GM19351 (cell line): ENCODE measurements at regions not wholly inside any gene's neighbourhood (a gene's known extent, or its start where the extent isn't known, plus 50 kb on each side); places are given as distances from the start of the nearest gene placed in this dataset.
"Not testable (repeated sequence)": the region's sequence is repeated elsewhere in the genome, so short reads cannot be mapped to it uniquely, and the experiment has no call there.

Experiments
- ATAC-seq: cut with Tn5 transposase; IDR thresholded peaks from one replicate; pipeline ENCODE4 v1.9.1; 2021; ENCODE audit warnings: mild to moderate bottlenecking, moderate library complexity; ENCODE audit not compliant: unreplicated experiment

- ATAC-seq: no peak
These were observed 72.1 kb upstream of the EPB41L1 start for GRCh38 chr20:36082315-36082915.

GRCh38 chr20:36083200-36083599 is 71.3 kb upstream of the EPB41L1 start:
- ATAC-seq: not testable (repeated sequence)

GRCh38 chr20:36084356-36084755 is 70.2 kb upstream of the EPB41L1 start:
- no peak for ATAC-seq

- ATAC-seq: no peak
These were observed 69.5 kb upstream of the EPB41L1 start for GRCh38 chr20:36084897-36085613.

- ATAC-seq: no peak
These were observed 68.8 kb upstream of the EPB41L1 start for GRCh38 chr20:36085686-36086267.

- ATAC-seq: no peak
These were observed 67.8 kb upstream of the EPB41L1 start for GRCh38 chr20:36086767-36087166.

GRCh38 chr20:36090223-36090622 is 64.3 kb upstream of the EPB41L1 start:
- ATAC-seq: no peak

- ATAC-seq: no peak
These were observed 62.8 kb upstream of the EPB41L1 start for GRCh38 chr20:36091561-36092397.

GRCh38 chr20:36092398-36093024 is 62.0 kb upstream of the EPB41L1 start:
- no peak for ATAC-seq

- ATAC-seq: no peak
These were observed 61.3 kb upstream of the EPB41L1 start for GRCh38 chr20:36093025-36093803.

- ATAC-seq: no peak
These were observed 60.8 kb upstream of the EPB41L1 start for GRCh38 chr20:36093804-36094145.

GRCh38 chr20:36094497-36094896 is 60.0 kb upstream of the EPB41L1 start:
- ATAC-seq: no peak

GRCh38 chr20:36096435-36096834 is 58.1 kb upstream of the EPB41L1 start:
- no peak for ATAC-seq

GRCh38 chr20:36097337-36098151 is 57.0 kb upstream of the EPB41L1 start:
- ATAC-seq: no peak

GRCh38 chr20:36098364-36098763 is 56.2 kb upstream of the EPB41L1 start:
- peak; percentile 70 for ATAC-seq

GRCh38 chr20:36099106-36099505 is 55.4 kb upstream of the EPB41L1 start:
- no peak for ATAC-seq

GRCh38 chr20:36101192-36101591 is 53.3 kb upstream of the EPB41L1 start:
- no peak for ATAC-seq

GRCh38 chr20:36102306-36102705 is 52.2 kb upstream of the EPB41L1 start:
- no peak for ATAC-seq

- ATAC-seq: no peak
These were observed 51.5 kb upstream of the EPB41L1 start for GRCh38 chr20:36102809-36103596.
